Type B pancreatic cell (in vitro differentiated cells): ENCODE measurements at regions not wholly inside any gene's neighbourhood (a gene's known extent, or its start where the extent isn't known, plus 50 kb on each side); places are given as distances from the start of the nearest gene placed in this dataset.

Experiments used
- DNase-seq: peaks from one replicate; pipeline ENCODE4 v3.0.0; 2021; ENCODE audit warnings: mixed read lengths; ENCODE audit not compliant: unreplicated experiment; ENCODE audit errors: extremely low spot score
- H3K27ac Mint-ChIP-seq: 2 replicates; pipeline ENCODE4 v1.8.0; 2021; ENCODE audit warnings: mild to moderate bottlenecking, mixed read lengths
- H3K27me3 Mint-ChIP-seq: 2 replicates; pipeline ENCODE4 v1.8.0; 2021; ENCODE audit warnings: mixed read lengths
- H3K36me3 Mint-ChIP-seq: 2 replicates; pipeline ENCODE4 v1.8.0; 2021; ENCODE audit warnings: mixed read lengths
- H3K4me1 Mint-ChIP-seq: one replicate; pipeline ENCODE4 v1.8.0; 2021; ENCODE audit warnings: mixed read lengths; ENCODE audit not compliant: unreplicated experiment
- H3K4me3 Mint-ChIP-seq: 2 replicates; pipeline ENCODE4 v1.8.0; 2021; ENCODE audit warnings: mild to moderate bottlenecking, mixed read lengths
- H3K9me3 Mint-ChIP-seq: 2 replicates; pipeline ENCODE4 v1.8.0; 2021; ENCODE audit warnings: mixed read lengths
- TF ChIP-seq, protein P1 (sequence below): fragments of 200-600 bp; sonication (generic); conservative IDR thresholded peaks from 2 replicates; pipeline ENCODE4 v1.5.0; 2021; ENCODE audit warnings: antibody characterized with exemption, mild to moderate bottlenecking

DNA sequence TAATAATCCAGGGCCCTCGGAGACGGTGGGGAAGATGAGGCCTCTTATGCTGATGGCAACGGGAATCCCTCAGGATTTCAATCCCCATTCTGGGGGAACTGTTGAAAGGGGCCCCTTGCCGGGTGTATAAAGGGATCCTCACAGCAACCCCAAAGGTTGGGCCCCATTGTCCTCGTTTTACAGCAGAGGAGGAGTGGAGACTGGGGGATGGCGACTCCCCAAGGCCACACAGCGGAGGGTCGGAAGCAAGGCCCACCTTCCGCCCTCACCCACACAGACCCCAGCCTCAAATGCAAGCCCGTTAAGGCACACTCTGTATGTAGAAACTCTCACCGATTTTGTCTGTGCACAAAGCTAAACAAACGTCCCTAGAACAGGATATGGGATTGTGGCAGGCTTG is 327.9 kb upstream of the DIO3 start:
- Mint-ChIP-seq H3K27ac (peak overlapping the region; percentile 29), H3K36me3 (no peaks in the 10 kb centered on the region), H3K27me3 (no peaks in the 10 kb centered on the region), H3K4me3 (no peak overlapping the region), H3K4me1 (peaks cover 10% of the 10 kb centered on the region), H3K9me3 (no peaks in the 10 kb centered on the region)
- TF ChIP-seq, protein P1, sequence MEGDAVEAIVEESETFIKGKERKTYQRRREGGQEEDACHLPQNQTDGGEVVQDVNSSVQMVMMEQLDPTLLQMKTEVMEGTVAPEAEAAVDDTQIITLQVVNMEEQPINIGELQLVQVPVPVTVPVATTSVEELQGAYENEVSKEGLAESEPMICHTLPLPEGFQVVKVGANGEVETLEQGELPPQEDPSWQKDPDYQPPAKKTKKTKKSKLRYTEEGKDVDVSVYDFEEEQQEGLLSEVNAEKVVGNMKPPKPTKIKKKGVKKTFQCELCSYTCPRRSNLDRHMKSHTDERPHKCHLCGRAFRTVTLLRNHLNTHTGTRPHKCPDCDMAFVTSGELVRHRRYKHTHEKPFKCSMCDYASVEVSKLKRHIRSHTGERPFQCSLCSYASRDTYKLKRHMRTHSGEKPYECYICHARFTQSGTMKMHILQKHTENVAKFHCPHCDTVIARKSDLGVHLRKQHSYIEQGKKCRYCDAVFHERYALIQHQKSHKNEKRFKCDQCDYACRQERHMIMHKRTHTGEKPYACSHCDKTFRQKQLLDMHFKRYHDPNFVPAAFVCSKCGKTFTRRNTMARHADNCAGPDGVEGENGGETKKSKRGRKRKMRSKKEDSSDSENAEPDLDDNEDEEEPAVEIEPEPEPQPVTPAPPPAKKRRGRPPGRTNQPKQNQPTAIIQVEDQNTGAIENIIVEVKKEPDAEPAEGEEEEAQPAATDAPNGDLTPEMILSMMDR: no peak
- no peak for DNase-seq

DNA sequence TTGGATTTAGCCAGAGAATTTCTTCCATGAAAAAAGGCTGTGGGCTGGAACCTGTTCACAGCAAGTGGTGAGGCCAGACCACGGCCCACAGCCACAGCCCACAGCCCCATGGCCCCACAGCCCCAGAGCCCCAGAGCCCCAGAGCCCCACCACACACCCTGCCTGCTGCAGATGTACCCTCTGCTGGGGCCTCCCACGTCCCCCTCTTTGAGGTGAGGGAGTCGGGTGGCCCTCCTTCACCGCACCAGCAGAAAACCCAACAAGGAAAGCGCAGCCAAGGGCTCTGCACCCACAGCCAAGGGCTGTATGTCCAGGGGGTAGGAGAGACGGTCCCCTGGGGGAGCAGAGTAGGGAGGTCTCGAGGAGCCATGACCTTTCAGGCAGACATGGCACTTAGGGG is 327.5 kb upstream of the DIO3 start:
- Mint-ChIP-seq H3K4me1 (peaks cover 10% of the 10 kb centered on the region), H3K9me3 (no peaks in the 10 kb centered on the region), H3K4me3 (no peak overlapping the region), H3K27ac (peak overlapping the region; percentile 29), H3K27me3 (no peaks in the 10 kb centered on the region), H3K36me3 (no peaks in the 10 kb centered on the region)
- DNase-seq: no peak
- TF ChIP-seq, protein P1: no peak

DNA sequence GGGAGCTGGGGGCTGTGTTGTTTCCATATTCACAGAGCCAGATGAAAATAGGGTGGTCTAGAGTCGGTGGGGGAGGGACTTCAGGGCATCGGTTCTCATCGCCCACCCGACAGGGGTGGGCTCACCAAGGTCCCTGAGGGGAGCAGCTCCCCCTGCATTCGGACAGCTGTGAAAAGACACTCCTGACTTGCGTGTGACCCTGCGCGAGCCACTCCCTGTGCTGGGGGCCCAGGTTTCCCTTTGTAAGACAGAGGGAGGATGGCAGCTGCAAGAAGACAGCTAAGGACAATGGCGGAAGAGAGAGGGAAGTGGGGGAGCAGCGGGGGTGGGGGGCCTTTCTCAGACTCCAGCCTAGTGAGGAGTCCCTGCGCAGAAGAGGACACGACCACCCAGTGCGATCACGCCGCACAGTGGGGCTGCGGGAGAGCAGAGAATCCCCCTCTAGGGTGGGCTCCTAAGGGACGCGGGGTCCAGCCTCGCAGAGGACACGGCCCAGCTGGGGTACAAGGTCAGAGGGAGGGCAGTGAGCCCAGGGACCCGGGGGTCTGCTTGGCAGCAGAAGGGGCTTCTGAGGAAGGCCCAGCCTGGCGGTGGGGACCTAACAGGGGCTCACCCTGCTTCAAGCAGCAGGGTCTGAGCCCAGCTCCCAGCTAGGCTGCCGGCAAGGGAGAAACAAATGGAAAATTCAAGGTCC is 326.9 kb upstream of the DIO3 start:
- H3K9me3 Mint-ChIP-seq: no peaks in the 10 kb centered on the region
- H3K4me1 Mint-ChIP-seq: peaks cover 10% of the 10 kb centered on the region
- H3K36me3 Mint-ChIP-seq: no peaks in the 10 kb centered on the region
- H3K27me3 Mint-ChIP-seq: no peaks in the 10 kb centered on the region
- DNase-seq: no peak
- TF ChIP-seq, protein P1: no peak
- no peak overlapping the region for H3K27ac Mint-ChIP-seq
- H3K4me3 Mint-ChIP-seq: no peak overlapping the region

DNA sequence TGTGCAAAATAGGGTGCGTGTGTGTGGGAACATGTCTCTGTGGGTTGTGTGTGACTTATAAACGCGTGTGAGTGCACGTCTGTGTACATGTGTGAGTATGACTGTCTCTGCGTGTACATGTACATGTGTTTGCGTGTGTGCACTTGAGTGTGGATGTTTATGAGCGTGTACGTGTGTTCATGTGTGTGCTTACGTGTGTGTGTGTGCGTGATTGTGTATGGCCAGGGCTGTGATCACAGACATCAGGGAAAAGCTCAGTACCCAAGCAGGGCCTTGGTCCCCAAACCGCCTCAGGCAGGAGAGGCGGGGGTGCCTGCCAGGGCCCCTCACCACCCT is 326.3 kb upstream of the DIO3 start:
- Mint-ChIP-seq H3K27me3 (no peaks in the 10 kb centered on the region), H3K27ac (no peak overlapping the region), H3K4me1 (peaks cover 10% of the 10 kb centered on the region)

DNA sequence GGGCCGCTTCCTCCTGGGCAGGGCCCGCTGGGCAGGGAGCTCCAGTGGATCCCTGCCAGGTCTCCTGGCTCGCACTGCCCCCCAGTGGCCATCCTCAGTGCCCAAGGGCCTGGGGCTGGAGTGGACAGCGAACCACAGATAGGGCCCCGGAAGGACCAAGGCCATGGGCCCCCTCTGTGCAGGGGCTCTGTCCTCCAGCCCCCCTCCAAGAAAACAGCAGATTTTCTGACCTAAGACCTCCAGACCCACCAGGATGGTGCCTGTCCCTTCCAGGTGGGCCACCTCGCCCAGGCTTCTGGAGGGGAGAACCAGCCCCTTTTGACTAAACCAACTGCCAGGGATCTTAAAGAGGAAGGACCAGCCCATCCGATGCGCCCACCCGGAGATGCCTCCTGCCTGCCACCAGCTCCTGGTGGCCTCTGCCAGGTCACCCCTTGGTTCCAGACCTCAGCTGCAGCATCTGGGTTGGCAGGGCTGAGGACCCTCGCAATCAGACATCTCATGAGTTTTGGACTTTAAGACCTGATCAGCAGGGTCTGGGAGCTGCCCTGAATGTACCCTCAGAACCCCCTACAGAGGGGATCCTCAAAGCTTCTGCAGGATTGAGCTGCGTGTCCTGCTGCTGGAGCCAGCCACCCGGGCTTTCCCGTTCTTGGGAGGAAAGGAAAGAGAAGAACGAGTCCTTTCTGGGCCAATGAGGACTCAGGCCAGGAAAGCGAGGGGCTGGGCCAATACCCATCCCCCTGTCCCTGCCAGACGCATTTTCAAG is 325.8 kb upstream of the DIO3 start:
- TF ChIP-seq, protein P1: peak; percentile 84
- no peak for DNase-seq
- Mint-ChIP-seq H3K36me3 (no peaks in the 10 kb centered on the region), H3K27me3 (no peaks in the 10 kb centered on the region), H3K9me3 (no peaks in the 10 kb centered on the region), H3K4me3 (no peak overlapping the region), H3K27ac (no peak overlapping the region), H3K4me1 (peaks cover 10% of the 10 kb centered on the region)

More for the DNA sequence above, 326.3 kb upstream of the DIO3 start:
- Mint-ChIP-seq H3K4me3 (no peak overlapping the region), H3K36me3 (no peaks in the 10 kb centered on the region), H3K9me3 (no peaks in the 10 kb centered on the region)
- no peak for DNase-seq
- TF ChIP-seq, protein P1: no peak
